RPMI8226 (cell line): ENCODE measurements at regions not wholly inside any gene's neighbourhood (a gene's known extent, or its start where the extent isn't known, plus 50 kb on each side); places are given as distances from the start of the nearest gene placed in this dataset.

ENCODE experiments used
- DNase-seq: peaks from one replicate; pipeline ENCODE4 v3.0.0-alpha.2; 2015

- no peak for DNase-seq
These were observed 77.4 kb upstream of the NBEA start for GRCh38 chr13:34864671-34865070.

- no peak for DNase-seq
These were observed 74.5 kb upstream of the NBEA start for GRCh38 chr13:34867590-34867989.

DNA sequence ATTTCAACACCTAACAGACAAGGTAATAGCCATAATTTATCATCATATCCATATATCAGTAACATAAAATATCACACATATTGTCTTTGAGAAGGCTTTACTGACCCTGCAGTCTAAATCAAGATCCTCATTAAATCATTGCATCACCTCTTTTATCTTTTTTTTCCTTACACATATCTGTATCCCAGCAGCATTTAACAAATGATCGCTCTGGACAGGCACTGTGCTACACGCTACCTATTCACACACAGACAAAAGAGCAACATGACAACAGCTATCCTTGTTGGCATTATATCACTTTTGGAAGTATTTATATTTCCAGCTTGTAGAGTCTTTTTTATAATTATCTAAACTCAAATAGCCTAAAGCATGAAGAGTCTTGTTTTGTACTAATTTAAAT lies 73.3 kb upstream of the NBEA start:
- DNase-seq: no peak

DNA sequence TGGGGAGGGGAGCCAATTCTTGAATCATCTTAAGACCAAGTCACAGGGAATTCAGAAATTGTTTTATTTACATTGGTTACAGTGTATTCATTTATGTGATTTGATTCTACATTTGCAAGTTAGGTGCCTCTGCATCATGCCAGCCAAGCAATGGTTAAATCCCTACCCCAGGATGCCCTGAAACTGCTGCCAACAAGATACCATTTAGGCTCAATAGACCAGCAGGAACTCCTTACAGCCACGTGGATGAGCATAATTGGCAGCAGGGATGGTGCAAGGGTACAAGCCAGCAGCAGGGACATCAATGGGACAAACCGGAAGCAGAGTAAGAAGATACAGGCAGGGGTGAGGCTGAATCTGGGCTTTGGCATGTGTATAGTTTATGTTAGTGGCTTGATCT lies 72.4 kb upstream of the NBEA start:
- DNase-seq: no peak

- DNase-seq: no peak
These were observed 63.7 kb upstream of the NBEA start for GRCh38 chr13:34878329-34878728.

- DNase-seq: no peak
These were observed 62.2 kb upstream of the NBEA start for GRCh38 chr13:34879851-34880250.

DNA sequence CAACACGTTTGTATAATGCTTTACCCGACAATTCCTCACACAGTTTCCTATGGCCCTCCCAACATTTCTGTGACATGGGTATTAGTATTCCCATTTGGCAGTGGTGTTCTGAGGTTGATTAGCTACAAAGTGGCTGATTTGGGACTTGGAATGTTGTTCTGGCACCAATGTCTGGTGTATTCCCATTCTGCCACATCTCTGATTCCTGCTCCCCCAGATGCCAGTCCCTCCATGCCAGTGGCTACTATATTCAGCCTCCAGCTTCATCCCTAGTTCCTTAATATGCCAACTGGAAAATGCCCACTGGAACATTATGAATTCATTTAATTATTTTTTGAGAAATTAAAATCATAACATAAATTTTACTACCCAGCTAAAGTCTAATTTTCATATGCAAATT lies 60.6 kb upstream of the NBEA start:
- no peak for DNase-seq

DNA sequence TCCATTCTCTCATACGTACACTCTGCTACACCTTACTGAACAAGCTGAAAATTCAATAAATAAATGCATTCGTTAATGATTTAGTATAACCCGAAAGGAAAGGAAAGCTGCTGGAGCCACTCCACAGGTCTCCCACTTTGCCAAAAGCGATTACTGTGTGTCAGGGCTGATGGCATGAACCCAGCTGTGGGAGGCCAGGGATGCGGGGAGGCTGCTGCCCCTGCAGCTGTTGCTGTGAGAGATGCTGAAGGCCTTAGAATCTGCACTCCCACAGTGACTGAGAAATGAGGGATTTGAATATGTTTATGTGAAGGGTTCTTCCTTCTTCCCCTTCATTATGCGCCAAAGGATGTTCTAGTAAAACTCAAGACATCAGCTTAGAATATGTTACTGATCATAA lies 58.7 kb upstream of the NBEA start:
- no peak for DNase-seq

- no peak for DNase-seq
These were observed 57.7 kb upstream of the NBEA start for GRCh38 chr13:34884366-34884765.

DNA sequence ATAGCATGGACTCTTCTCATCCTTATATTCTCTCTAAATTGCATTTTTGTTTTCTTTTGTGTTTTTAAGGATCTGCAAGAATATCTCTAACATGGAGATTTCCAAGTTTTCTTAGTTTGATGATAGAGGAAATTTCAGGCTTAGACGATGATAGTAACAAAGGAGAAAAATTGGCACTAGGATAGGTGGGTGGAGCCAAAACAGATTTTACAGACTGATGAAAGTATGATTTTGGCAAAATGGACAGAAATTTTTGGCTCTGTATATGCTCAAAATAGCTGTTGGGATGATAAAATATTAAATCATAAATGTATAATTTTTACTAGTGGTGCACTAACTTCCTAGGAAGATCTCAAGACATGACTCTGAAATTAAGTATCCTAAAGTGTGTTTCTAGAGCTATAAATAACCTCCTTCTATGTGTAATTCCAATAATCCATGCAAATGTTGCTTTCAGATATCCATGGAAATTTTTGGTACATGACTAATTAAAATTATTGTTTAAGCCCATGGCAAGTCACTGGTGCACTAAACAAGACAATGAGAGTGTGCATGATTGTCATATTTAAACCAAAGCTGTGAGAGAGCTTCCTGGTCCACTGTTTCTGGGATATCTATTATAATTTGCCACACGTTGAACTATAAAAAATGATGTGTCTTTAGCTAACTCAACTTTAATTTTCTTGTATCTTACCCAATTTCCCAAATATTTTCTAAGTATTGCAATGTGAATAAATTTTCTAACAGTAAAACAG lies 55.8 kb upstream of the NBEA start:
- no peak for DNase-seq

DNA sequence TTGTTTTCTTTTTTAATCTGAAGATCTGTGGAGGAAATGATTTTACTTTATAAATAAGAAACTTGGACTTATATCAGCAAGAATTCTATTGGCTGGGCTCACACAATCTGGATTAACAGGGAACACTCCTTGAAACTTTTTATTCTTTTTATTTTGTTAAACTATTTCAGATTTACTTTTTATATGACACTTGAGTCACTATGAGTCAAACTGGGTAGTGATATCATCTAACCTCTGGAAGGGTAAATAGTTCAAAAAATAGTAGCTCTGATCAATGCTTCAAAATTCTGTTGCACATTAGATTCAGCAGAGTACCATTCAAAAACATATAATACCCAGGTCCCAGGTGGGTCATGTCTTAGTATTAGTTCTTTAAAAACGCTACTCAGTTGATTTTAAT lies 55.1 kb upstream of the NBEA start:
- no peak for DNase-seq
